ENCODE measurements at regions not wholly inside any gene's neighbourhood (a gene's known extent, or its start where the extent isn't known, plus 50 kb on each side); places are given as distances from the start of the nearest gene placed in this dataset.

GRCh38 chr1:73749996-73750395 lies 448.0 kb downstream of the LRRIQ3 start:
- no peak for TF ChIP-seq MAX (IDR thresholded peaks at IDR 0.05; ENCODE audit: insufficient read depth, insufficient read length)
- TF ChIP-seq CTCF (IDR thresholded peaks at IDR 0.05; ENCODE audit: extremely low read depth in 1 of 2, insufficient read depth in 1 of 2, low read depth in 1 of 2, low read length in 2 of 2): no peak
- TF ChIP-seq EZH2 (IDR thresholded peaks at IDR 0.05; ENCODE audit: borderline replicate concordance, low read depth, low read length, severe bottlenecking): no peak

Data from endothelial cell of umbilical vein (primary cell).